Ectodermal cell (in vitro differentiated cells): ENCODE measurements at regions not wholly inside any gene's neighbourhood (a gene's known extent, or its start where the extent isn't known, plus 50 kb on each side); places are given as distances from the start of the nearest gene placed in this dataset.

ENCODE experiments used
- H3K27ac ChIP-seq: 2 replicates; pipeline ENCODE4 v1.7.0; 2013; ENCODE audit warnings: mild to moderate bottlenecking, low read depth, low read length; ENCODE audit not compliant: insufficient read depth, poor library complexity, severe bottlenecking
- H3K27me3 ChIP-seq: 2 replicates; pipeline ENCODE4 v1.7.0; 2013; ENCODE audit warnings: mild to moderate bottlenecking, low read length; ENCODE audit not compliant: insufficient read depth, control insufficient read depth, poor library complexity, severe bottlenecking
- H3K36me3 ChIP-seq: one replicate; pipeline ENCODE4 v1.7.0; 2013; ENCODE audit warnings: low read length; ENCODE audit not compliant: control insufficient read depth, insufficient read depth
- H3K4me1 ChIP-seq: one replicate; pipeline ENCODE4 v1.7.0; 2013; ENCODE audit warnings: low read length; ENCODE audit not compliant: control insufficient read depth, insufficient read depth
- H3K4me3 ChIP-seq: 2 replicates; pipeline ENCODE4 v1.7.0; 2013; ENCODE audit warnings: low read depth, low read length, control low read depth; ENCODE audit not compliant: insufficient read depth
- H3K9me3 ChIP-seq: 2 replicates; pipeline ENCODE4 v1.7.0; 2013; ENCODE audit warnings: mild to moderate bottlenecking, low read length, moderate library complexity; ENCODE audit not compliant: control insufficient read depth
- WGBS, 2 experiments: methylation state at CpG; one replicate each; pipeline ENCODE4 v1.1.7; 2013; ENCODE audit warnings: missing lambda C conversion rate in 2 of 2; 5-methylcytosine and 5-hydroxymethylcytosine counted together

DNA sequence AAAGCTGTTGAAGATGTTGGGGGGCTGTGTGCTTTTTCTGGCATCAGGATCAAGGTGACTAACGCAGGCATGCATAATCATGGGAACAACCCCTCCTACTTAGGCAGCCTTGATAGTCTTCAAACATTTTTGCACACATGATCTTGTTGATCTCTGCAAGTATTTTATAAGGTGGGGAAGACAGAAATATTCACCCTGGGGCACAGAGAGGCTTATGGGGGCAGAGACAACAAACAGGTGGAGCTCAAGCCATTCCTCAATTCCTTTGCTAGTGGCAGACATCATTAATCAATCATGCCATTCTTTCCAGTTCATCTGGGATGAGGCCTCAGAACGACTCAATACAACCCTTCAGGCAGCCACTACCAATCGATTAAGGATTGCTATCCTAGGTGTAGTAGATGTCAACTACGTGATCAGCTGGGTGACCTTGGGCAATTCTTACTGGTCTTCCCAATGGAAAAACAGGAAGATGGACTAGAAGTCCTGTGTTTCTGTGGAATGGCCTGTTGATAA is 110.3 kb upstream of the SMAD3 start:
- Histone ChIP-seq H3K27ac (no peak overlapping the region), H3K36me3 (no peaks in the 10 kb centered on the region), H3K9me3 (no peaks in the 10 kb centered on the region), H3K4me1 (peaks cover 5% of the 10 kb centered on the region), H3K27me3 (no peaks in the 10 kb centered on the region), H3K4me3 (no peak overlapping the region)
- 65 to 66% methylated on average over 4 of the region's 4 CpGs for WGBS, 2 experiments

DNA sequence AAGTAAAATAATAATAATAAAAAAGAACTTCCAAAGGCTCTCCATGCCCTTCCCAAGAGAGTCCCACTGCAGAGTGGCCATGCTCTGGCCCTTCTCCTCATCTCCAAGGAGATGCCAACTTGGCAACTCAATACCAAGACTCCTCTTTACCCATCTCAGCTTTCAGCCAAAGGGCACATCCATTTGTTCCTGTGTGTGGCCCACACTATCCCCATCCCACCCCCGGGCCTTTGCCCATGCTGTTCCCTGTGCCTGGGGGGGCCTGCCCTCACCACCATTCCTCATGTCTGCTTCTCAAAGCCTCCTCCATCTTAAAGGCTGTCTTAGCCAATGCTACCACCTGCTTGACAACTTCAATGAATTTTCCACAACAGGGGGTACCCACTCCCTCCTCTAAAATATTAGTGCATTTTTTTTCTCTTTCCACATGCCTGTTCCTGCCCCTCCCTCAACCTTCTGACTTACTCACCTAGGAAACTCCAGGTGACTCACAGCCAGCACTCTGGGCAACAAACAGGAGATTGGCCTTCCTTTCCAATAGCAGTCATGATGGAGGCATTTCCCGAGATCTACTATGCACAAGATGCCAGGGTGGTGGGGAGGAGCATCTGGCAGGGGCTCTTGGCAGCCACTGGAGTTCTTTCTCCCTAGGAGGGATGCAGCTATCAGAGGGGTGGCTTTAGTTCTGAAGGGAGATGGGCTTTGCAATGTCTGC is 109.4 kb upstream of the SMAD3 start:
- no peak overlapping the region for H3K27ac ChIP-seq
- WGBS, 2 experiments, result 89 to 94% methylated on average over 2 of the region's 2 CpGs

DNA sequence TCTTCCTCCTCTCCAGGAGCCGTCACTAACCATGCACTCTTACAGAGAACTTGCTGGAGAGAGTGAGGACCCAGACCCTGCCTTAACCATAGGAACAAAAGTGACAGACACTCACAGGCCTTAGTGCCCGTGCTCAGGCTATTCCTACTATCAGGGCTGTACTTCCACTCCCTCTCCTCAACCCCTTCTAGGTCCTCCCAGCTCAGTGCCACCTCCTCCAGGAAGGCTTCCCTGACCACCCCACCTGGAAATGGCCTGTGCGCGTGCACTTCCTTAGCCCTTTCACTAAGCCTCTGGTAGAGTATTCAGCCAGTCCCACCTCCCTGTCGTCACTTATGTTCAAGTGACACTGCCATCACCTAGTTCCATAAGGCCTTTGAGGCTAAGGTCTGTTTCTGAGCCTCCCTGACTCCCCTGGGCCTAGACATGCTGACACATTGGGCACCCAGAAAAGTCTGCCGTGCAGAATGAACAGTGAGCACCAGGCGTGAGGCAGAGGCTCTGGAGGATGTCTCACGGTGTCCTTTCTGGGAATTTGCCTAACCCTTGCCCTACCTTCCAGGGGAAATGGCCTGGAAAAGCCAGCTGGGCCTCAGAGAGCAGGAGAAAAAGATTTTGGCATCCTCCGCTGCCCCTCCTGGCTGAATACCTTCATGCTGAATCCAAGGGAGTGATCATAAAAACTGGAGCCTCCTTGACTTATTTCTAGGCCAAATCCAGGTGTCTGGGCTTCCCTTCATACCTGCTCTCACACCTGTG is 108.6 kb upstream of the SMAD3 start:
- no peaks in the 10 kb centered on the region for H3K36me3 ChIP-seq
- no peak overlapping the region for H3K4me3 ChIP-seq
- peaks cover 6% of the 10 kb centered on the region for H3K4me1 ChIP-seq
- no peak overlapping the region for H3K27ac ChIP-seq
- H3K9me3 ChIP-seq, result no peaks in the 10 kb centered on the region
- 84 to 87% methylated on average over 9 of the region's 9 CpGs for WGBS, 2 experiments
- no peaks in the 10 kb centered on the region for H3K27me3 ChIP-seq

More for the DNA sequence above, 109.4 kb upstream of the SMAD3 start:
- H3K36me3 ChIP-seq, result no peaks in the 10 kb centered on the region
- peaks cover 6% of the 10 kb centered on the region for H3K4me1 ChIP-seq
- H3K27me3 ChIP-seq, result no peaks in the 10 kb centered on the region
- no peak overlapping the region for H3K4me3 ChIP-seq
- H3K9me3 ChIP-seq, result no peaks in the 10 kb centered on the region

DNA sequence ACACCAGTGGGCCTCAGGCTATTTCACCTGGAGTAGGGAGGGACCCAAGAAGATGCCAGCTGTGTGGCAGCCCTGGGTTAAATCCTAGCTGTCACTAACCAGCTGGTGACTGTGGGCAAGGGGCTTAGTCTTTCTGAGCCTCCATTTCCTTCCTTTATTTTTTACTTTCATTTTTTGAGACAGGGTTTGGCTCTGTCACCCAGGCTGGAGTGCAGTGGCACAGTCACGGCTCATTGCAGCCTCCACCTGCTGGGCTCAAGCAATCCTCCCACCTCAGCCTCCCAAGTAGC is 108.0 kb upstream of the SMAD3 start:
- no peaks in the 10 kb centered on the region for H3K36me3 ChIP-seq
- H3K27me3 ChIP-seq, result no peaks in the 10 kb centered on the region
- no peak overlapping the region for H3K27ac ChIP-seq
- WGBS, 2 experiments, result 90 to 97% methylated on average over 1 of the region's 1 CpG
- peaks cover 6% of the 10 kb centered on the region for H3K4me1 ChIP-seq
- no peaks in the 10 kb centered on the region for H3K9me3 ChIP-seq
- no peak overlapping the region for H3K4me3 ChIP-seq

DNA sequence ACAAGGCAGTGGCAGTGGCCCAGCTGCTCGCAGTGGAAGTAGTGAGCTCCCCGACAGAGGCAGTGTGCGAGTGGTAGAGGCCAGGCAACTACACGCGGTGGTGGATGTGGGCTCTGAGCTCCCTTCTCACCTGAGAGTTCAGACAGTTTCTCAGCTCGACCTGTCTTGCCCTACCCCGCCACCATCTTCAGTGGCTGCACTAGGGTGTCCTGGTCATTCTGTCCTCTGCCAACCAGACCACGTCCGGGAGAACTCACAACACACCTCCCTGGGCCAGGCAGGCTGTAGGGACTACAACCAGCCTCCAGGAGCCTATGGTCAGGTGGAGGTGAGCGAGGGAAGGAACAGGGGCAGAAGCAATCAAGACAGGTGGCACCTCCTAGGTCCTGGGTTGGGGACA is 106.3 kb upstream of the SMAD3 start:
- H3K36me3 ChIP-seq, result no peaks in the 10 kb centered on the region
- H3K4me3 ChIP-seq, result no peak overlapping the region
- H3K27ac ChIP-seq, result no peak overlapping the region
- WGBS, 2 experiments, result 88 to 89% methylated on average over 10 of the region's 10 CpGs
- H3K4me1 ChIP-seq, result peaks cover 6% of the 10 kb centered on the region
- H3K9me3 ChIP-seq, result no peaks in the 10 kb centered on the region
- H3K27me3 ChIP-seq, result no peaks in the 10 kb centered on the region

DNA sequence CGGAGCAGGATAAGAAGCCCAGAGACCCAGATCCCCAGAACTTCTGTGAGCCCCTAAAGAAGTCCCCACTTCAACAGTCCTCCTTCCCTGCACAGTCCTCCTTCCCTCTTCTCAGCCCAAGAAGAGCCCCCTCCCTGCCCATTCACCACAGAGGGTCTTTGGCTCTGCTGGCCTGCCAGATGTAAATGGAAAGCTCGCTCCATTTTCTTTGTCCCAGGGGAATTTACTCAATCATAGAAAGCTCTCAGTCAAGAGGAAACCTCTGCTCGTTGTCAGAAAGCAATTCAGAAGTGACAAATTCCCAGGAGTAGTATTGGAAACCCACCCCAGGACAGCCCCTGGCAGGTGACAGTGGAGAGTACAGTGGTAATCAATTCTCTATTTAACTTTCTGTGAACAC is 105.5 kb upstream of the SMAD3 start:
- Histone ChIP-seq H3K27me3 (no peaks in the 10 kb centered on the region), H3K27ac (no peak overlapping the region), H3K4me3 (no peak overlapping the region), H3K4me1 (peaks cover 6% of the 10 kb centered on the region), H3K36me3 (no peaks in the 10 kb centered on the region), H3K9me3 (no peaks in the 10 kb centered on the region)
- WGBS, 2 experiments, result 51 to 60% methylated on average over 3 of the region's 3 CpGs

DNA sequence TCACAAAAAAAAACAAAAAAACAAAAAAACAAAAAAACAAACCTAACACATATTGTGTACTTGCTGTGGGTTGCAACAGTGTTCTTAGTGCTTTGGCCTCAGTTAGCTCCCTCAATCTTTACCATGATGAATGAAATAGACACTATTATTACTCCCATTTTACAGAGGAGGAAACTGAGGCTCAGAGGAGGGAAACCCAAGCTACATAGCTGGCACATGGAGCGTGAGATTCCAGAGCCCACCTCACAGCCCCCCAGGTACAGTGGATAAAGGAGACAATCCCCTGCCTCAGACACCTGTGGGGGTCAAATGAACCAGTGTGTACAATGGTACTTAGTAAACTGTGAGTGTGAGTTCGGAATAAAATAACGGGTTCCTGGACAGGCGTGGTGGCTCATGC is 104.9 kb upstream of the SMAD3 start:
- no peak overlapping the region for H3K27ac ChIP-seq
- no peaks in the 10 kb centered on the region for H3K27me3 ChIP-seq
- H3K4me3 ChIP-seq, result no peak overlapping the region
- no peaks in the 10 kb centered on the region for H3K9me3 ChIP-seq
- H3K4me1 ChIP-seq, result peaks cover 6% of the 10 kb centered on the region
- WGBS, 2 experiments, result 92 to 95% methylated on average over 4 of the region's 4 CpGs
- H3K36me3 ChIP-seq, result no peaks in the 10 kb centered on the region

DNA sequence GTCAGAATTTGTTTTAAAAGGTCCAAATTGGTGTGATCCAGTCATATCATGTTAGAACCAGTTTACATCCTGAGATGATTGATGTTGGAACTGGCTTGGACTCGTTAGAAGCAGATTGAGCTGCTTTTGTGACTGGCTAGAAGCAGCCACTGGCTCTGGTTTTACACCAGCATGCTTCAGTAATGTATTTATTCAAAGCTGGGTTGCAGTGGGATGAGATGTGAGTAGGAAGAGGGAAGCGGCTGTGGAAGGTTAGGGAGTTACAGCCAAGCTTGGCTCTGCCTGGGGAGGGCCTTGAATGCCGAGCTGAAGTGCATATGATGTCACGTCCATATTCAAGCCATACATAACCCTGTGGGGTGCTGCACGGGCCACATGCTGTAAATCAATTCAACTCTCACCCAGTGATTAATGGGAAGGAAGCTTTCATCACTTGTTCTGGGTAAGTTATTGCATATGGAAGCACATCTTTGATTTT is 104.0 kb upstream of the SMAD3 start:
- H3K36me3 ChIP-seq, result no peaks in the 10 kb centered on the region
- H3K27ac ChIP-seq, result no peak overlapping the region
- 76 to 91% methylated on average over 4 to 5 of the region's 5 CpGs for WGBS, 2 experiments
- peaks cover 6% of the 10 kb centered on the region for H3K4me1 ChIP-seq
- no peaks in the 10 kb centered on the region for H3K9me3 ChIP-seq
- no peaks in the 10 kb centered on the region for H3K27me3 ChIP-seq
- H3K4me3 ChIP-seq, result no peak overlapping the region

DNA sequence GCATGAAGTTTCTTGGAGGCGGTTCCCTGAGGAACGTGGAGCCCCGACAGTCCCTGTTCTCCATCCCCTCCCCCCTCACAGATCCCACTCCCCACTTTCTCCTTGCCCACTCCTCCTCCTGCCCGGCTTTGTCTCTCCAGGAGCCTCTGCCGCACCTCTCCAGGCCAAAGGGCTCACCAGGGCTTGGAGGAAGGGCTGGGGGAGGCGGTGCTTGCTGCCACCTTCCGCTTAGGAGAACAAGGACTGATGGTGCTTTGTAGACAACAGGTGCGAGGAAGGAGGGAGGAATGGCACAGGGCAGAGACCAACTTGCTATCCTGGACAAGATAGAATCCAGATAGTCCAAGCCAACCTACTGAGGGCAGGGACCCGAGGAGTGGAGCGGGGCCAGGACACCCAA is 103.5 kb upstream of the SMAD3 start:
- Histone ChIP-seq H3K36me3 (no peaks in the 10 kb centered on the region), H3K4me3 (no peak overlapping the region), H3K9me3 (no peaks in the 10 kb centered on the region), H3K4me1 (peaks cover 6% of the 10 kb centered on the region), H3K27me3 (no peaks in the 10 kb centered on the region), H3K27ac (no peak overlapping the region)
- 77 to 82% methylated on average over 10 of the region's 10 CpGs for WGBS, 2 experiments

DNA sequence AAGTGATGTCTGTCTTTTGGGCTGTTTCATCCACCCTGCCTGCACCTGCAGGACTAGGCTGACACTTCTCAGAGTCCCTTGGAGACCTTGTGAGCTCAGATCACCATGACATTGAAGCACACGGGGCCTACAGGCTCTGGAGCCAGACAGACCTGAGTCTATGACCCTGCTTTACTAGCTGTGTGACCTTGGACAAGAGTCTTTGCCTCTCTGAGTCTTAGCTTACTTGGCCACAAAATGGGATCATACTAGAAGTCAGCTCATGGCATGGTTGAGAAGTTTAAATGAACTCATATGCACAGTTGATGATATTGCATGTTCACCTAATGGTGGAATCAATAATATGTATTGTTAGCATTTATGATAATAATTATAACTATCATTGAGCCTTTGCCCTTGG is 102.9 kb upstream of the SMAD3 start:
- Histone ChIP-seq H3K27ac (no peak overlapping the region), H3K27me3 (no peaks in the 10 kb centered on the region), H3K9me3 (no peaks in the 10 kb centered on the region), H3K4me3 (no peak overlapping the region), H3K4me1 (peaks cover 6% of the 10 kb centered on the region), H3K36me3 (no peaks in the 10 kb centered on the region)
- 86 to 92% methylated on average over 1 of the region's 1 CpG for WGBS, 2 experiments
